Endothelial cell of umbilical vein (primary cell): ENCODE measurements at regions not wholly inside any gene's neighbourhood (a gene's known extent, or its start where the extent isn't known, plus 50 kb on each side); places are given as distances from the start of the nearest gene placed in this dataset.

Experiments used
- BruUV-seq: library from RNA; stranded (reverse); fragments of 400-500 nt; replicated peaks from 2 replicates; lab custom pipeline; 2021; lab: Mats Ljungman, UMichigan
- CTCF ChIA-PET: fragments of 300-600, 350-600 bp; sonication (Branson Sonifier 250); formaldehyde crosslinking; loops from one replicate; lab custom pipeline; 2021; ENCODE audit warnings: antibody characterized with exemption, inconsistent platforms; lab: Charles Lee
- POLR2A ChIA-PET: fragments of 300-600, 350-600 bp; sonication (Branson Sonifier 250); formaldehyde crosslinking; loops from one replicate; lab custom pipeline; 2021; ENCODE audit warnings: antibody characterized with exemption, inconsistent platforms; lab: Charles Lee
- DNase-seq: peaks from one replicate; pipeline ENCODE4 v3.0.0-alpha.2; 2011; ENCODE audit warnings: low read depth, low spot score
- FAIRE-seq: peaks from 2 replicates; lab custom pipeline; 2011; peaks lifted over from hg19 to GRCh38; lab: Jason Lieb, UNC
- H2AFZ ChIP-seq: 2 replicates; pipeline ENCODE4 v1.6.0; 2012; ENCODE audit warnings: low read depth, low read length, control low read depth, inconsistent platforms
- H3K27ac ChIP-seq: 2 replicates; pipeline ENCODE4 v1.5.1; 2011; ENCODE audit warnings: low read depth, mild to moderate bottlenecking, control low read depth, low read length, moderate library complexity; ENCODE audit not compliant: insufficient read depth
- H3K27me3 ChIP-seq, 2 experiments: 2 replicates each; pipeline versions ENCODE4 v1.6.0 to v1.6.1; 2011; ENCODE audit warnings: low read length in 2 of 2, mixed read lengths in 1 of 2; ENCODE audit not compliant: control insufficient read depth in 2 of 2, insufficient read depth in 2 of 2
- H3K36me3 ChIP-seq, 2 experiments: 2 replicates in 1 of 2; 3 replicates in 1 of 2; pipeline ENCODE4 v1.5.1; 2011; ENCODE audit warnings: low read length in 2 of 2, mild to moderate bottlenecking in 1 of 2, moderate library complexity in 1 of 2; ENCODE audit not compliant: control insufficient read depth in 2 of 2, insufficient read depth in 2 of 2; ENCODE audit errors: extremely low read depth in 1 of 2
- H3K4me1 ChIP-seq: 3 replicates; pipeline ENCODE4 v1.5.1; 2011; ENCODE audit warnings: mild to moderate bottlenecking, low read length; ENCODE audit not compliant: control insufficient read depth, insufficient read depth; ENCODE audit errors: extremely low read depth
- H3K4me2 ChIP-seq: 2 replicates; pipeline ENCODE4 v1.6.1; 2011; ENCODE audit warnings: low read length, control low read depth, mixed read lengths; ENCODE audit not compliant: insufficient read depth
- H3K4me3 ChIP-seq, 3 experiments: fragments of 200-600 bp in 1 of 3; sonication (generic), shearing (Covaris generic) in 1 of 3; replicated peaks in 1 of 3; 2 replicates each; pipeline ENCODE4 v1.5.1; 2011 to 2016; ENCODE audit warnings: control low read depth in 3 of 3, low read length in 3 of 3, mild to moderate bottlenecking in 2 of 3, inconsistent platforms in 1 of 3, low read depth in 1 of 3, moderate library complexity in 1 of 3; ENCODE audit not compliant: insufficient read depth in 1 of 3
- H3K79me2 ChIP-seq: 2 replicates; pipeline ENCODE4 v1.6.0; 2012; ENCODE audit warnings: low read length, inconsistent platforms; ENCODE audit not compliant: control insufficient read depth, insufficient read depth
- H3K9ac ChIP-seq: replicated peaks from 2 replicates; pipeline ENCODE3; 2011; ENCODE audit warnings: low read length, control low read depth; ENCODE audit not compliant: insufficient read depth; ENCODE audit errors: extremely low read depth
- H3K9me1 ChIP-seq: replicated peaks from 3 replicates; pipeline ENCODE4 v1.6.0; 2011; ENCODE audit warnings: mild to moderate bottlenecking, low read length; ENCODE audit not compliant: control insufficient read depth, insufficient read depth; ENCODE audit errors: extremely low read depth
- H3K9me3 ChIP-seq: replicated peaks from 2 replicates; pipeline ENCODE4 v1.5.1; 2012; ENCODE audit warnings: low read length, inconsistent platforms; ENCODE audit not compliant: control insufficient read depth, insufficient read depth
- H4K20me1 ChIP-seq: replicated peaks from 2 replicates; pipeline ENCODE3; 2011; ENCODE audit warnings: mild to moderate bottlenecking, low read length; ENCODE audit not compliant: control insufficient read depth, insufficient read depth; ENCODE audit errors: extremely low read depth
- EZH2 ChIP-seq: IDR thresholded peaks from 2 replicates; pipeline ENCODE4 v1.6.1; 2012; ENCODE audit warnings: borderline replicate concordance, low read depth, mild to moderate bottlenecking, moderate library complexity, low read length, inconsistent platforms; ENCODE audit not compliant: severe bottlenecking
- FOS ChIP-seq: IDR thresholded peaks from 2 replicates; pipeline ENCODE4 v1.6.1; 2011; ENCODE audit warnings: mild to moderate bottlenecking, low read length, moderate library complexity, borderline replicate concordance; ENCODE audit not compliant: insufficient read depth
- GATA2 ChIP-seq: IDR thresholded peaks from 2 replicates; pipeline ENCODE4 v1.7.0; 2011; ENCODE audit warnings: low read depth, mild to moderate bottlenecking, moderate library complexity, mixed read lengths, low read length; ENCODE audit not compliant: insufficient read length, insufficient read depth
- JUN ChIP-seq: IDR thresholded peaks from 2 replicates; pipeline ENCODE4 v1.6.1; 2011; ENCODE audit warnings: borderline replicate concordance, low read depth; ENCODE audit not compliant: insufficient read length, insufficient read depth
- MYC ChIP-seq: IDR thresholded peaks from one replicate; pipeline ENCODE4 v1.6.1; 2011; ENCODE audit warnings: mild to moderate bottlenecking, low read depth, low read length
- POLR2A ChIP-seq: IDR thresholded peaks from 2 replicates; pipeline ENCODE4 v1.6.1; 2012; ENCODE audit warnings: low read depth, mild to moderate bottlenecking, control low read depth, low read length
- POLR2AphosphoS5 ChIP-seq: IDR thresholded peaks from 2 replicates; pipeline ENCODE4 v1.6.1; 2012; ENCODE audit warnings: low read depth, mild to moderate bottlenecking, control low read depth, low read length, moderate library complexity; ENCODE audit not compliant: insufficient read depth
- dilution Hi-C: fragments of 300-500 bp; cut with MboI; formaldehyde crosslinking; loops from one replicate; pipeline ENCODE4 v1.15.0; 2019; ENCODE audit warnings: low sequenced_read_pairs; ENCODE audit not compliant: extremely low pct_ligation_motif_present
- intact Hi-C: fragments of 100-400 bp; cut with micrococcal nuclease; formaldehyde crosslinking; loops from one replicate; pipeline ENCODE4 v1.10.0; 2022
- TF ChIP-seq, protein P1 (sequence below), 2 donors: IDR thresholded peaks; 1 replicate in 1 of 2; 2 replicates in 1 of 2; pipeline ENCODE4 v1.5.1; 2011; ENCODE audit warnings: low read length in 2 of 2, mild to moderate bottlenecking in 2 of 2, moderate library complexity in 2 of 2, control low read depth in 1 of 2, inconsistent platforms in 1 of 2, low read depth in 1 of 2; ENCODE audit not compliant: insufficient read depth in 1 of 2; ENCODE audit errors: extremely low read depth in 1 of 2
- TF ChIP-seq, protein P2 (sequence below): IDR thresholded peaks from 2 replicates; pipeline ENCODE4 v1.6.1; 2011; ENCODE audit not compliant: insufficient read depth, insufficient read length

DNA sequence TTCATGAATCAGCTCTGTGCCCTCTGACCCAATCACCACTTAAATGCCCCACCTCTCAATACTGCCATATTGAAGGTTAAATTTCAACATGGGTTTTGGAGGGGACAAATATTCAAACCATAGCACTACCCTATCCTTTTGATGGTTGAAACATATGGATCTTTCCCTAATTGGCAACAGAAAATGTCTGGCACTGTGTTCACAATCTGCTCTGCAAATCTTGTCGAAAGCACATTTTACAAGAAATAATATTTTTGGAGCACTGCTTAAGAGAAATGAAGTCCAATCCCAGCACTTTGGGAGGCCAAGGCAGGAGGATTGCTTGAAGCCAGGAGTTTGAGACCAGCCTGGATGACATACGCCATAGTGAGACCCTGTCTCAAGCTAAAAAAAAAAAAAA is 130.6 kb upstream of the FAM9C start:
- no peak for FAIRE-seq
- POLR2A ChIA-PET: no interaction called here
- dilution Hi-C loops: no loop called here

More for the DNA sequence above, 130.6 kb upstream of the FAM9C start:
- Histone ChIP-seq H2AFZ (no peak overlapping the region), H3K36me3 (no peaks in the 10 kb centered on the region), H3K4me2 (no peak overlapping the region), H3K9me3 (no peaks in the 10 kb centered on the region), H3K9ac (no peak overlapping the region), H3K4me3 (no peak overlapping the region), H3K27me3 (no peaks in the 10 kb centered on the region), H3K27ac (no peak overlapping the region), H3K79me2 (no peaks in the 10 kb centered on the region), H4K20me1 (no peaks in the 10 kb centered on the region), H3K4me1 (no peaks in the 10 kb centered on the region), H3K9me1 (no peaks in the 10 kb centered on the region)
- intact Hi-C loops: no loop called here
- TF ChIP-seq JUN (no peak), POLR2A (no peak), GATA2 (no peak), POLR2AphosphoS5 (no peak), EZH2 (no peak), FOS (no peak), MYC (no peak)
- TF ChIP-seq, protein P1, sequence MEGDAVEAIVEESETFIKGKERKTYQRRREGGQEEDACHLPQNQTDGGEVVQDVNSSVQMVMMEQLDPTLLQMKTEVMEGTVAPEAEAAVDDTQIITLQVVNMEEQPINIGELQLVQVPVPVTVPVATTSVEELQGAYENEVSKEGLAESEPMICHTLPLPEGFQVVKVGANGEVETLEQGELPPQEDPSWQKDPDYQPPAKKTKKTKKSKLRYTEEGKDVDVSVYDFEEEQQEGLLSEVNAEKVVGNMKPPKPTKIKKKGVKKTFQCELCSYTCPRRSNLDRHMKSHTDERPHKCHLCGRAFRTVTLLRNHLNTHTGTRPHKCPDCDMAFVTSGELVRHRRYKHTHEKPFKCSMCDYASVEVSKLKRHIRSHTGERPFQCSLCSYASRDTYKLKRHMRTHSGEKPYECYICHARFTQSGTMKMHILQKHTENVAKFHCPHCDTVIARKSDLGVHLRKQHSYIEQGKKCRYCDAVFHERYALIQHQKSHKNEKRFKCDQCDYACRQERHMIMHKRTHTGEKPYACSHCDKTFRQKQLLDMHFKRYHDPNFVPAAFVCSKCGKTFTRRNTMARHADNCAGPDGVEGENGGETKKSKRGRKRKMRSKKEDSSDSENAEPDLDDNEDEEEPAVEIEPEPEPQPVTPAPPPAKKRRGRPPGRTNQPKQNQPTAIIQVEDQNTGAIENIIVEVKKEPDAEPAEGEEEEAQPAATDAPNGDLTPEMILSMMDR (IDR thresholded peaks at IDR 0.05; ENCODE audit: extremely low read depth in 1 of 2, insufficient read depth in 1 of 2, low read depth in 1 of 2, low read length in 2 of 2): no peak
- TF ChIP-seq, protein P2, sequence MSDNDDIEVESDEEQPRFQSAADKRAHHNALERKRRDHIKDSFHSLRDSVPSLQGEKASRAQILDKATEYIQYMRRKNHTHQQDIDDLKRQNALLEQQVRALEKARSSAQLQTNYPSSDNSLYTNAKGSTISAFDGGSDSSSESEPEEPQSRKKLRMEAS: no peak
- no peak for DNase-seq
- BruUV-seq: no TSS peak
- CTCF ChIA-PET: no interaction called here
